Stimulated activated memory B cell treated with anti-CD40 and anti-IgM and Interleukin-4, amounts not matched to agents 10 μg/mL and 1 μg/mL and 100 μg/mL, for 72 hours (primary cell): ENCODE measurements at regions not wholly inside any gene's neighbourhood (a gene's known extent, or its start where the extent isn't known, plus 50 kb on each side); places are given as distances from the start of the nearest gene placed in this dataset.
A peak's percentile ranks its signal among the peaks of the same experiment; 100 is the strongest.

ENCODE experiments used
- ATAC-seq: fragments of 150-1000 bp; cut with Tn5 transposase; 2 replicates; pipeline ENCODE4 v1.10.0; 2021
- H3K27ac Mint-ChIP-seq: one replicate; pipeline ENCODE4 v1.8.0; 2022; ENCODE audit warnings: mild to moderate bottlenecking, mixed read lengths
- H3K27me3 Mint-ChIP-seq: one replicate; pipeline ENCODE4 v1.8.0; 2022; ENCODE audit warnings: mixed read lengths
- H3K36me3 Mint-ChIP-seq: one replicate; pipeline ENCODE4 v1.8.0; 2022; ENCODE audit warnings: mixed read lengths
- H3K4me1 Mint-ChIP-seq: one replicate; pipeline ENCODE4 v1.8.0; 2022; ENCODE audit warnings: mixed read lengths
- H3K4me3 Mint-ChIP-seq: one replicate; pipeline ENCODE4 v1.8.0; 2022; ENCODE audit warnings: mild to moderate bottlenecking, moderate library complexity, mixed read lengths
- H3K9me3 Mint-ChIP-seq: one replicate; pipeline ENCODE4 v1.8.0; 2022; ENCODE audit warnings: mixed read lengths

GRCh38 chr18:79626905-79627749 is 52.5 kb upstream of the CTDP1 start:
- H3K27ac Mint-ChIP-seq = peak overlapping the region; percentile 93
- peak overlapping the region; percentile 29 for H3K4me3 Mint-ChIP-seq
- ATAC-seq = peak; percentile 20
- H3K36me3 Mint-ChIP-seq = no peaks in the 10 kb centered on the region
- H3K9me3 Mint-ChIP-seq = peaks cover 4% of the 10 kb centered on the region
- peaks cover 55% of the 10 kb centered on the region for H3K4me1 Mint-ChIP-seq
- H3K27me3 Mint-ChIP-seq = no peaks in the 10 kb centered on the region

- H3K27ac Mint-ChIP-seq = no peak overlapping the region
- no peak for ATAC-seq
- H3K4me1 Mint-ChIP-seq = peaks cover 55% of the 10 kb centered on the region
- no peak overlapping the region for H3K4me3 Mint-ChIP-seq
- no peaks in the 10 kb centered on the region for H3K27me3 Mint-ChIP-seq
- peaks cover 4% of the 10 kb centered on the region for H3K9me3 Mint-ChIP-seq
- no peaks in the 10 kb centered on the region for H3K36me3 Mint-ChIP-seq
These were observed 51.8 kb upstream of the CTDP1 start for GRCh38 chr18:79627750-79628294.

GRCh38 chr18:79628416-79629248 is 51.0 kb upstream of the CTDP1 start:
- Mint-ChIP-seq H3K36me3 (no peaks in the 10 kb centered on the region), H3K27me3 (no peaks in the 10 kb centered on the region), H3K4me1 (peaks cover 47% of the 10 kb centered on the region), H3K27ac (peak overlapping the region; percentile 21), H3K9me3 (peaks cover 9% of the 10 kb centered on the region), H3K4me3 (no peak overlapping the region)
- ATAC-seq = no peak

- peak overlapping the region; percentile 21 for H3K27ac Mint-ChIP-seq
- ATAC-seq = no peak
- peaks cover 41% of the 10 kb centered on the region for H3K4me1 Mint-ChIP-seq
These were observed 50.4 kb upstream of the CTDP1 start for GRCh38 chr18:79629249-79629558.

GRCh38 chr18:79629606-79630005 is 50.0 kb upstream of the CTDP1 start:
- Mint-ChIP-seq H3K27ac (peak overlapping the region; percentile 21), H3K9me3 (peaks cover 13% of the 10 kb centered on the region), H3K36me3 (no peaks in the 10 kb centered on the region), H3K4me3 (no peak overlapping the region), H3K4me1 (peaks cover 37% of the 10 kb centered on the region), H3K27me3 (no peaks in the 10 kb centered on the region)
- ATAC-seq = no peak

More at GRCh38 chr18:79629249-79629558, 50.4 kb upstream of the CTDP1 start:
- no peak overlapping the region for H3K4me3 Mint-ChIP-seq
- H3K27me3 Mint-ChIP-seq = no peaks in the 10 kb centered on the region
- peaks cover 13% of the 10 kb centered on the region for H3K9me3 Mint-ChIP-seq
- H3K36me3 Mint-ChIP-seq = no peaks in the 10 kb centered on the region
